GM18519 (cell line): ENCODE measurements at regions not wholly inside any gene's neighbourhood (a gene's known extent, or its start where the extent isn't known, plus 50 kb on each side); places are given as distances from the start of the nearest gene placed in this dataset.

Experiments
- ATAC-seq: cut with Tn5 transposase; IDR thresholded peaks from one replicate; pipeline ENCODE4 v1.9.1; 2021; ENCODE audit warnings: mild to moderate bottlenecking, moderate library complexity; ENCODE audit not compliant: unreplicated experiment, low FRiP score

DNA sequence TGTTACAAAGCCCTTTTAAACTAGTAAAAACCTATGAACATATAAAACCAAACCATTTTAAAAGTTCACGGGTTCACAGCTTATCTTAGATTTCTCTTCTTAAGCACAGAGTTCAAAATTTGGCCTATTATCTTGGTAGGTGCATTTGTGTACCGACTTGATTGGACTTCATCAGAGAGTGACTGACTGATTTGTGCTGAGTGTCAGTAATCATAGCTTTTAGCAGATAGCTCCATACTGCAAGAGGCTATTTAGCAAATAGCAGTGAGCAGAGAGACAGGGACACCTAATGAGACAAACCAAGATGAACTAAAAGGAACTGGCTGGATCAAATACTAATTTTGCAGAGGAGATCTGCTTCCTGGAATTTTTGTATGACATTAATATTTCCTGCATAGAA, 274.5 kb downstream of the PRR16 start:
- no peak for ATAC-seq

DNA sequence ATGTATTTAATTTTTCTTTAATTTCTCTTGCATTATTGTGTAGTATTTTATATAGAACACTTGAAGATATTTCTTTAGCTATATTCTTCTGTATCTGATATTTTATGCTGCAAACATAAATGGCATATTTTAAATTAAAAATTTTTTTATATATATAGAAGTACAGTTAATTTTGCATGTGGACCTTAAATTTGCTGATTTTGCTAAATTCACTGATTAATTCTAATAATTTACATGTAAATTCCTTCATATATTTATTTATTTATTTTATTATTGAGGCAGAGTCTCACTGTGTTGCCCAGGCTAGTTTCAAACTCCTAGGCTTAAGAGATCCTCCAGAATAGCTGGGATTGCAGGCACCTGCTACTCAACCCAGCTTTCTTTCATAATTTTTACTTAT, 276.9 kb downstream of the PRR16 start:
- ATAC-seq = no peak

DNA sequence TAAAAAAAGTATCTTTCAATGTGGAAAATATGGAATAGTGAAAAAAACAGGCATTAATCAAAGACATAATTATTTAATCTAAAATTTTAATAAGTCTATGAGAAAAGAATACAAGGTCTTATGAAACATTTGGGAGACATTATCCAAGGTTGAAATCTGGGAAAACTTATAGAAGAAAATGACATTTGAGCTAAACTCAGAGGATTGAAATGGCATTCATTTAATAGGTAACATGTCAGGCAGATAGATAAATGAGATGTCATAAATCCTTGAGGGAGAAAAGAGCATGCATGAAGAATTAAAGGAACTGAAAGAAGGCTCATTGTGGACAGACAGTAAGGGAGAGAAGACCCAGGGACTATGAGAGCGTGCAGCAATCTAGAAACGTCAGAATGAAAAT, 284.4 kb downstream of the PRR16 start:
- ATAC-seq = no peak

DNA sequence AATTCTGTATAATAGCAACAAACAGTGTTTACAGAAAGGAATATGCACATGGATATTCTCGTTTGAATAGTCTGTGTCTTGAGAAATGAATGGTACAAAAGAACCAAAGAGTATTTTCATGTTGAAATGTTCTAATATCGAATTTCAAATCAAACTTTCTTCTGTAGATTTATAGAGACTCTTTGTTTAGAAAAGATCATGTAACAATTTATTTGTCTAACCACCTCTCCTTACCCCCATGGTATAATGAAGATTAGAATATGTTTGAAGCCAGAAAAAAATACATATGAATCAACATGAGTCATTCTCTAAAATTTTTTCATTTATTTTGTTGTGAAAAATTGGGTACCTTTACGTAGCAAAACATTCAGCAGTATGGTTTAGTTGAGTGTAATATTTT, 285.6 kb downstream of the PRR16 start:
- ATAC-seq = no peak

DNA sequence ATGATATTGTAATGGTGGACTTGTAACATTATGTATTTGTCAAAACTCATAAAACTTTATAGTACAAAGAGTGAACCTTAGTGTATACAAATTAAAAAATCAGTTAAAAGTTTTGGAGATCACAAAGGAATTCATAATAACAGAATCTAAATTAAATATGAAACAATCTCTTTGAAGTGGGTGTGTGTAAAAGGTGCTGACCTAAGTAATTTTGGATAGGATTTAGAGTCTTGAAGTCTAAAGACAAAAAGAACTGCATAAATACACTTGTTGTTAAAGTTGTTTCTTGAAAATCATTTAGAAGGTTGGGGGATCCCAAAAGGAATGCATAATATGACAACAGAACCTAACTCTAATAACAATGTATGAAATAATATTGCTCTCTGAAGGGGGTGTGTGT, 295.5 kb downstream of the PRR16 start:
- no peak for ATAC-seq

DNA sequence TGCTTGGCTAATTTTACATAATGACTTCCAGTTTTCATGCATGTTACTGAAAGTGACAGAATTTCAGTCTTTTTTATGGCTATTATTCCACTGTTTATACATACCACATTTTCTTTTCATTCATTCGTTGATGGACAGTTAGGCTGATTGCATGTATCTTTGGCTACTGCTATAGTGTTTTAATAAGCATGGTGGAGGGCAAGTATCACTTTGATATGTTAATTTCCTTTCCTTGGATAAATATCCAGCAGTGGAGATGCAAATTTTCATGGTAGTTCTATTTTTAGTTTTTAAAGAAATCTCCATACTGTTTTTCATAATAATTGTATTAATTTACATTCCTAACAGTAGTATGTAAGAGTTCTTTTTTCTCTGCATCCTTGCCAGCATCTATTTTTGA, 297.9 kb downstream of the PRR16 start:
- ATAC-seq = no peak

DNA sequence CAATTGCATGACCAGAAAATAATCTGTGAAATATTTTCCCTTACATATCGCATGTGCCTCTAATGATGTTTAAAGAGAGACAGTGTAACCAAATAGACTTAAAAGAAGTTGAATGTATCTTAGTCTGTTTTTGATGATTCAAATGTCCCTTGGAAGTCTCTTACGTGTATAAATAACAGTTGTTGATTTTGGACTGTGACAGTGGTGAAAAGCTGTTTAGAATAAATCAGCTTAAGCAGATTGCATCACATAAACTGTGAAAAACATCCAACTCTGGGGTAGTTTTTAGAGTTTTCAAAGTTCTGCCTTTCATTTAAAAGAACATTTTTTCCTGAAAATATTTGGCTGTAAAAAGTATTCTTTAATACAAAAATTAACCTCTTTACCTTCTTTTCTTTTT, 301.1 kb downstream of the PRR16 start:
- no peak for ATAC-seq

DNA sequence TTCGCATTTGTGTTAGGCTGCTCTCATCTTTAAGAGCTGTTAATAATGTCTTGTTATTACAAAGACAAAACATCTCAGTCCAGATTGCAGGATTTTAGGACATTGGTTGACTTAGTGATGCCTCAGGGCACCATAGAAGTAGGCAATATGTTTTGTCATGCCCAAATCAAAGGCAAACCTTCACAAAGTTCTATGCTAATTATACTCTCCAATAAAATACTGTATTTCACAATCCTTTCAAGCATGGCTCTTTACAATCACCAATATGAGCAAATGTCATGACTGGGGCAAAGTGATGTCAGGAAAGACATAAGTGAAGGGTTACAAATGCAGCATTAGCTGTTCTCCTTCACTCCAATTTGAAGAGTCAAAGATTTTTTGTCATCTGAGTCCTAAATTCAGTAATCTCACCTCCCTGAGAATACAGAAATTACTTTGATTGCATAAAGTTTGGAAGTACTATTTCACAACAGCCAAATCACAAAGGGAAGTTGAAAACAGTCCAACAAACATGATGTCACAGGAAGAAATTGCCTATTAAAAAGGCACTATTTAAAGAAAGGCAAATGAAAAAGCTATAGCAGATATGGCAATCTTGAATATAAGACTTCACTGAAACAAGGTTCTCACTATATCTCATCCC, 303.2 kb downstream of the PRR16 start:
- no peak for ATAC-seq

DNA sequence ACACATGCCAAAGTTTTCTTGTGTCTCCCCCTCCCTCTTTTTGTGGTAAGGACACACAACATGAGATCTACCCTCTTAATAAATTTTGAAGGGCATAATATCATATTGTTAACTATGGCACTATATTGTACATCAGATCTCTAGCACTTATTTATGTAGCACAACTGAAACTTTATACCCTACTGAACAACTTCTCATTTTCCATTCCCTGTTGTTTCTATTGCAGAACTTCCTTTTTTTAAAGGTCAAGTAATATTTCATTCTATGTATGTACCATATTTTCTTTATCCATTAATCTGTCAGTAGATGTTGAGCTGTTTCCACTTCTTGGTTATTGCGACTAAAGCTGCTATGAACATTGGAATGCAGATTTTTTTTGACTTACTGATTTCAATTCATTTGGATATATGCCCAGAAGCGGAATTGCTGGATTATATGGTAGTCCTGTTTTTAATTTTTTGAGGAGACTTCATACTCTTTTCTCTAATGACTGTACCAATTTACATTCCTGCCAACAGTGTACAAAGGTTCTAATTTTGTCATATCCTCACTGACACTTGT, 305.3 kb downstream of the PRR16 start:
- ATAC-seq = no peak

DNA sequence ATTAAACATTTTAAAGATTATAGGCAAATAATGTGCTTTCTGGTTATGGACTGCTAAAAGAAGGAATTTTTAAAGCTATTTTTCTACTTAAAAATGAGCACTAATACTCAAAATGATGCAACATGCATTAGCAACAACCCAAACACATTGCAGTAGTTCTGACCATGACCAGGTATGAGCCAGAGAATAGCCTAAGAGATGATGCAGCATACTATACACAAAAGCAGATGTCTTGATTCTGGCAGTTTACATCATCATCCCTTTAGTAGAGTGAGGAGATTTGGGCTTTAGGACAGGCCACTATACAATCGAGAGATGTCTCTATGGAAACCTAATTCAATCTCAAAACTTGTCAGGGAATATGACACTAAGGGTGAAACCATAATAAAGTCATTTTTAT, 307.1 kb downstream of the PRR16 start:
- no peak for ATAC-seq

DNA sequence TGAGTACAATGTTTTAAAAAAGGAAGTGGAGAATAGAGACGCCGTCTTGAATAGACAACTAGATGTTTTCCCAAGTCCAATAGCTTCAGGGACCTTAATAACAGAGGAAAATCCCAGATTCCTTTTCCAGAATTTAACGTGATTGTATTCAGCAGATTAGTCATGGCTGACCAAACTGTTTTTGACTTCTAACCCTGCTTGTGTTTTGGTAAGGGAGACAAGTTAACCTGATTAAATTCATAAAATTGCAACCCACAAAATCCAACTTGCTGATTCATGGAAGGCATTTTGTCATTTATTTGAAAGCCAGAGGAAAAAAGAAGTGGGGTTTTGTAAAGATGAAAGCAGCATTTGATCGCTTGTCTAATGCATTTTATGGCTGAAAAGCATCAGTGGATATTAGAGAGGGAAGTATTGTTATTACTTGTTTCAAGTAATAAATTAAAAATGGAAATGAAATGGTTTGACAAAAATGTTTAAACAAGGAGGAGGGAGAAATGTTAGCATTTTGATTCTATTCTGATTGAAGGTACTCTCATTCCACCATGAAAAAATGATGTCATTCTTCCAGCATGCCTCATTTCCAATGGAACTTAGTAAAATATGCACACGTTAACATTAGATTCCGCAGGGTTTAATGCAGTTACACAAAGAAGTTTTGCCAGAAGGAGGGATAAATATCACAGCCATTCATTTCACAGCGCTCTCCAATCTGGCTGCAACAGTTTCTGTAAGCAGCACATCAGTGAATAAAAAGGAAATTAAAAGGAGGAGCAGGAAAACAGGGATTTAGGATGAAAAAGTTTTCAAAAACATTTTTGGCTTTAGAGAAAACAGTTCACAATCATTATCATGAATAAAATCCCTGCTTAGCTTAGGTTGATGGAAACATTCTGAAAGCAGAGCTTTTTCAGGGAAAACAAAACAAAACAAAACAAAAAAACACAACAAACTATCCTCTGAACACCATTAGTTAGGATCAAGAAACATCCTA, 314.7 kb downstream of the PRR16 start:
- ATAC-seq = no peak

DNA sequence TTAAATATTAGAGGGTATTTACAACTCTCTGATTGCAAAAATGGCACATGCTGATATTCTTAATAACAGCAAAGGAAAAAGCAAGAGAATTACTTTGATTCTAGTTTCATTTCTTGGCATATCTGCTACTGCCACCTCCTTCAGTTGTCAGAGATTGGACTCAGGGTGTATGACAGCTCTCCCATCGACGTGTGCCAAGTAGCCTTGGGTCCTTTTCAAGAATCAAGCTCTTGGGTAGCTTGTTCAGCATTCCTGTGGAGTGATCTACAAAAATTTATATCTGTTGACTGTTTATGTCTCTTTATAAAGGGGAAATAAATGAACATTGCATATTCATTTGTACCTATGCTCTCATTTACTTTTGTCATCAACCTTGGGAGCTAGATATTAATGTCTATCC, 315.6 kb downstream of the PRR16 start:
- ATAC-seq = no peak

DNA sequence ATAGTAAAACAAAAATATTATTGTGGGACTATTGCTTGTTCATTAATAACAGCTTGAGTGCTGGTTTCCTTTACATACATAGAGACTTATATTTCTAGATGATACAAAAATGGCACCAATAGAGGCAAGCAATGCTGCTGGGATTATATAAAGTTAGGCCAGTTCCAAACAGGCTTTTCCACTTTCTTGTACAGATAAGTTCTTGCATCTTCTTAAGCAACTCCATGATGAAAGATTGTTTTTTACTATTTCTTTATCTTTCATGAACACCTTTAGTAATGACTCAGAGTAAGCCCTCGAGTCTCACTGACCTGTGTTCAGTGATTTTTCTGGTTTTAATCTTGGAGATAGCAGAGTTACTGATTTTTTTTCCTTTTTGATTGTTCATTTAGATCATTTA, 324.4 kb downstream of the PRR16 start:
- ATAC-seq = no peak

DNA sequence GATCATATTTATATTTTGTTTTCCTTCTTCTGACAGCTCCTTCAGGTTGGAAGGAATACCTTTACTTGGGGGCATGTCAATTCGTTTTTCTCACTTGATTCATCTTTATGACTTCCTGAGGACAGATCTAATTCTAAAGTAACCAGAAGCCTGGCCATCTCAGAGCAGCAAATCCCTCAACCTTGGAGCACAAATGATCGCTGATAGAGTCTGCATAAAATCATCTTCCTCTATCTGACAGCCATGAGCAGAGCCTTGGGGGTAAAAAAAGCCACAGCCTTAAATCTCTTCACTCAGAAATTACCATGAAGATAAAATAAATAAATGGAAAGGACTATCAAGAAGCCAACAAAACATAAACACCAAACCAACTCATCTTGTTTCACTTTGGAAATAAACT, 325.8 kb downstream of the PRR16 start:
- ATAC-seq = no peak

DNA sequence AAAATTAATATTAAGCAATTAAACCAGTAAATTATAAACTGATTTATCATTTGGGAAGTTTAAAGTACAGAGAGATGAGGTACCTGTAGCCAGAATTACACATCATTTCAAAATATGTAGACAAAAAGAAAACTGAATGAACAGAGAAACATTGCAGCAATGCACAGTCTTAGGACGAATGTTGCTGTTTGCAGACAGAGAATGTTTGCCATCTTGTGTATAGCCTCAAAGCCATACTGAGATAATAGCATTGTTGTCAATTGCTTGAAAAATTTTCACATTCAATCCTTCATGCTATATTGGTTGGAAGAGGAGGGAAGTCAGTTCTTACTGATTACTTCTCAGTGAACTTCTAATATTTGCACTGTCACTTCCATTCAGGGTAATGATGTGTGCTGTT, 326.2 kb downstream of the PRR16 start:
- ATAC-seq = no peak

DNA sequence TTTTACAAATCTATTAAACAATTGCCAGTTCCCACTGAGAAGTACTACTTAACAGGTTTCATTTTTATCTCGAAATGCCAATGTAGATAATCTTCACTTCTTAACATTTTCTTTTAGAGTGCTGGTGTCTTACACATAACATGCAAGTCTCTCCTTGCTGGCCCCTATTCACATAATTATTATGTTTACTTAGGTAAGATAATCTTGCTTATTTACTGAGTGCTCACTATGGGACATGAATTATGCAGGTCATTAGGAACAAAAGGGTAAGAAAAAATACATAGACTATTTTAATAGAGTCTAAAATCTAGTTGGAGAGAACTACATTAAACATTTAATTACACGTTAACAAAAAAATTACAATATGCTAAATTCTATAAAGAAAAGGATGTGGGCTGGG, 328.4 kb downstream of the PRR16 start:
- ATAC-seq = no peak

DNA sequence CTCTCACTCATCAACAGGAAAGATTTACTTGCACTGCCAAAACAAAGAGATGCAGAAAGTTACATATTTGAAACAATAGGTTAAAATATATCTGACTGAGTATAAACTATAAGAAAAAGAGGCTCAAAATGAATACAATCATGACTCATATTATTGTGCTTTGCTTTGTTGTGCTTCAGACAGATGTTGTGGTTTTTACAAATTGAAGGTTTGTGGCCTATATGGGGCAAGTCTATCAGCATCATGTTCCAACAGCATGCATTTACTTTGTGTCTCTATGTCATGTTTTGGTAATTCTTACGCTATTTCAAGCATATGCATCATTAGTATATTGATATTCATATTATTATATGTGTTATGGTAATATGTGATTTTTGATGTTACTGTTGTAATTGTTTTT, 330.0 kb downstream of the PRR16 start:
- ATAC-seq = no peak

DNA sequence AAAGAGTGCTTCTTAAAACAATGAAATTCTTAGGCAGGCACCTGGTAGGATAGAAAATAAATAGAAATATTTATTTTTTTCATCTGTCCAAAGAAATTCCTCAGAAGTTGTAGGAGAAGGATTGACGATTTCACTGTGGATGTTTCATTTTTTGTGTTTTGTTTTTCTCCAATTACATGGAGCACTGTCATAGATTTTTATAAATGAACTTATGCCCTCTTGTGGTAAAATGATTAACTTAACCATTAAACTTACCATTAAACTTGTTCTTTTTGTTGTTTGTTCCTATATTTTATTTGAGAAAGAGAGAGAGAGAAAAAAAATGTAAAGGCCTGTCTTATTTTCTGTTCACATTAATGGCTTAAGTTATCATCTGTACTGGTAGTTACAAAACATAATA, 339.2 kb downstream of the PRR16 start:
- ATAC-seq = no peak

DNA sequence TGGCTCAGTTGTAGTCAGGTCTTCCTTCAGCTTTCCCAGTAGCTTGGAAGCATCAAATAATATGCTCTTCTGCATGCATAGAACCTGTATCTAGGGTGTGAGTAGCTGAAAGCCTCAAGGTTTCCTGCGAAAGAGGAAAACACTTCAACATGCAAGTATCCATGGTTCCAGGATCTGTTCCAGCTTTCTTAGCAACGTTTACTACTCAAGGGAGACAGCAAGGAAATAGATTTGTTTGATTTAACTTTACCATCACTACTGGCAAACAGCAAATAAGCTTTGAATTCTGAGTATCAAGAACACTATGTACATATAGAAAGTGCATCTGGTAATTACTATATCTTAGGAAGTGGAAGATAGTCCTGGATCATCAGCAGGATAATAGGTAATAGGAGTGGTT, 341.0 kb downstream of the PRR16 start:
- ATAC-seq = no peak

DNA sequence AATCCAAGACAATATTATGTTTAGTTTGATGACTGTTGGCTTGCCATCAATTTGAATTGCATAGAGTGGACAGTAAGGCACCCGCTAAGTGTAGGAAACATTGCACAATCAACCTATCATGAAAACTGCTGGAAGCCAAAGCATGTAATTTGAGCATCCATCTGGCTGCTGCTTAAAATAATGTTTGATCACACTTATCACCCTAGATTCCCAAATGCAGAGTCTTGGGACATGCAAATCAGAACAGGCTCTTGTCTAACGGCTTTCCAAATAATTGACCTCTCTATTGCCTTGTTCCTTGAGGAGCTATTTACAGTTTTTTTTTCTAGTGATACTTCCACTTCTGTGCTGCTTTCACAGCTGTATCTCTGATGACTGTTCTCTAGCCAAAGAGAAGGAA, 342.1 kb downstream of the PRR16 start:
- no peak for ATAC-seq

DNA sequence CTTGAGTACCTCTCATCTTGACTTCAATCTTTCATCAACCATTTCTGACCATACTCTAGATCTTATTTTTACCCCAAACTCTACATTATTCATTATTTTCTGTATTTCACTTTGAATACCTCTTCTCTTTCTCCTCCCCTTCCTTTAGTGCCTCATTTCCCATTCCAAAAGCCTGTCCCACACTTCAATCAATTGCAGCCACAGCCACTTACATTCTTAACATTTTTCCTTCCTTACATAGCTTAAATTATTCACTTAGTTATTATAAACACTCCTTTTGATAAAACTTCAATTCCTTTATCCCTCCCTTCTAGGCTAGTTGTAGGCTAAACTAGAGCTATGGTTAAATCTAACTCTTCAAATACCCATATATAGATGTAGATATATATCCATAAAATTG, 344.0 kb downstream of the PRR16 start:
- no peak for ATAC-seq

DNA sequence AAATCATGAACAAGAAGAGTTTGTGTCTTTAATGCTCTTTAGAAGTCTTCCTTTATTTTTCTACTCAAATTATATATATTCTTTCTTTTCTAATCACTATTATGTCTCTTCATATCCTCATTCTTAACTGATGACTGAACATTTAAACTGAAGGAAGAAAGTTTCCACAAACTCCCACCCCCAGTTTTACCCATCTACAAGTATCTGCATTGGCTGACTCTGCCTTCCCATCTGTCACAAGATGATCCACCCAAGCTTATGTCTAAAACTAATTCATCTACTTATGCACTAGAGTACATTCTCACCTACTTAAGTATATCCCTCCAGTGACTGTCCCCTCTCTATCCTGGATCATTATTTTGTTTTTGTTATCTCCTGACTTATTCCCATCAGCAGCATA, 344.5 kb downstream of the PRR16 start:
- no peak for ATAC-seq
